HG02642 (cell line): ENCODE measurements at regions not wholly inside any gene's neighbourhood (a gene's known extent, or its start where the extent isn't known, plus 50 kb on each side); places are given as distances from the start of the nearest gene placed in this dataset.

ENCODE experiments used
- ATAC-seq: cut with Tn5 transposase; IDR thresholded peaks from one replicate; pipeline ENCODE4 v1.9.1; 2021; ENCODE audit warnings: mild to moderate bottlenecking; ENCODE audit not compliant: unreplicated experiment, poor library complexity

- ATAC-seq, result no peak
These were observed 214.2 kb downstream of the ELAVL2 start for GRCh38 chr9:23611869-23612268.

DNA sequence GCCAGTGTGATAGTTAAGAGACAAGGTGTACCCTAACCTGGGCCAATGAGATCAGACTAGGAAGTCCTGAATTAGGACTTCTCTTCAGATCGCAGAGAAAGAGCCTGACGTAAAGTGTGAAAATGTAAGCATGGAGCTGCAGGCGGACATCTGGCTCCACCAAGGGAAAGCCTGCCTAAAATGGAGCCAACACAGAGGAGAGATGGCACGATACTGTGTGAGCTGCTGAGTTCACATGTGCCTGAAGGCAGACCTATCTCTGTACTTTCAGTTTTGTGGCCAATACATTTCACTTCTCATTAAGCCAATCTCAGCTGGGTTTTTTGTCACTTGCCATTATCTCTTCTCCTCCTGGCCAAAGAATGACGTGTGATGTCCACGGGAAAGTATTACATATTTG is 210.5 kb downstream of the ELAVL2 start:
- ATAC-seq, result no peak

DNA sequence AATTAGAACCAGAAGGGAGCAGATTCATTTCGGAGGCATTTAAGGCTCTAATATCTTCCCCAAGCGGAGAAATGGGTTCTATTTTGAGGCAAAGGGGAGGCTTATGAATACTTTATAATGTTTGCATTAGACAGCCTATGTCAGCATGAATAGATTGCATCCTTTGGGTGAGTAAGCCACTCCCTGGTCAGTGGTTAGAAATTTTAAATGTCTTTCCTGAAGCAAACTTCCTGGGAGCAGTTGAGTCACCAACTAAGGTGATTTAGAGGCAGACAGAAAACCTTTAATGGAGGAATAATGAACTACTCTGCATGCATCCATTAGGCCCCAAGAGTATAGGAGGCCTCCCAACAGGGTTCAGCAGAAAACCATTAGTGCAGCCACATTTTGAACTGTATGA is 204.9 kb downstream of the ELAVL2 start:
- no peak for ATAC-seq

DNA sequence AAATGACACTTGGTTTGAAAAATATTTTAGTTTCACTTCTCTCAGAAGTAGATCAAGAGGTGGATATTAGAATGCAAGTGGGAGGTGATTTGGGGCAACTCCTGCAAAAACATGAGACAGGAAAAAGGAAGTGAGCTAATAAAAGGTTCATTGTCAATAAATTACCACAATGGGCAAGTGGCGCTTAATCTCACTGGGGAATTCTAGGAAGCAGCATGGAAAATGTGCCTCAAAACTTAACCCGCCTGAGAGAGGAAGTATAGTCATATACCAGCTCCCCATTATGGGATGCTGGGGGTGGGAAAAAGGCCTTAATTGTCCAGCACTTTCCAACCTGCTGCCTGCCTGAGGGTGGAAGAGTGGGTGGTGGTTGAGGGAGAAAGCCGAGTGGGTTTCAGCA is 204.1 kb downstream of the ELAVL2 start:
- no peak for ATAC-seq

DNA sequence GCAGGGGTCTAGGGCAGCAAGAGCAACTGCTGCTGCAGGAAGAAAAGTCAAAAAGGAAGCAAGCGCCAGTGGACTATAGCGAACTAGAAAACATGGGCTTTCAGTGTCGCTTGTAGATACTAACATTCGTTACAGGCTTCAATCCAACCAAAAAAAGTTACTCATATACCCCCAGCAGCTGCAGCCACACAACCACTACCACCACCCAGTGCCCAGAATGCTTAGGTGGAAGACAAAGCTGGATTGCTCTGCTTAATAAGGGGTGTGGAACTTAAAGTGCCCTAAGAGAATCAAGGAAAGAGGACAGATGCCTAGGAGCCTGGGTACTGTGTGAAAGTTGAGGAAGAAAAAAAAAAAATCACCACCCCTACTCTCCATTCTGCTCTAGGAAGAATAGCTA is 203.6 kb downstream of the ELAVL2 start:
- ATAC-seq, result no peak

DNA sequence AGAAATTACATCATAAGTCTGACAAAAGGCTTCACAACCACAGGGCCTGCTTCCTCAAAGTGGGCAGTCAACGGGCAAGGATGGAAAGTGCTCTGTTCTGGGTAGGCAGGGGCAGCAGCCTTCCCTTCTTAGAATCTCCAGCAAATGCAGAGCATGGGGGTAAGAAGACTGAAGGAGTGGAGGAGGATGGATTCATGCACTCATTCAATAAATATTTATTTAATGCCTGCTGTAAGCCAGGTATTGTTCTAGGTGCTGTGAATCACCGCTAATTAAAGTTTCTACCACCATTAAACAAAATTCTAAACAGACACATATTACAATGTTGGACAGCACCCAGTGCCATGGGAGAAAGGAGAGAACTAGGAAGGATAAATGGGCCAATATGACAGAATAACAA is 195.6 kb downstream of the ELAVL2 start:
- ATAC-seq, result no peak

DNA sequence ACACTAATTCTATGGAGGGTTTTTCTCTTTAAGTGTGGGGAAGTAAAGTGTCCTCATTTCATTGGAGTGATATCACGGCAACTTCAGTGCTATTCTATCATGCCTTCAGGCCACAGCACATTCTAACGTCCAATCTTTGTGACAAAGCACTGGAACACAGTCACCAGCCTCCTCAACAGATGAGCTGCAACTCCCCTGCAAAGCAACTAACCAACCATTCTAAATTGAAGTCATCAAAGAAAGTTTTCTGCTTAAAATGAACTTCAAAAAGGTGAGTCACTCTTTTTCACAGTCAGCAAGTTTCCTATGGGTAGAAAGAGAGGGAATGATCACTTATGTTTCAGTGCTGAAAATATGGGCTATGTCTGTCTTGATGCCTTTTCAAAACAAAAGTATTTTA is 190.8 kb downstream of the ELAVL2 start:
- no peak for ATAC-seq

- no peak for ATAC-seq
These were observed 189.8 kb downstream of the ELAVL2 start for GRCh38 chr9:23636199-23636598.

DNA sequence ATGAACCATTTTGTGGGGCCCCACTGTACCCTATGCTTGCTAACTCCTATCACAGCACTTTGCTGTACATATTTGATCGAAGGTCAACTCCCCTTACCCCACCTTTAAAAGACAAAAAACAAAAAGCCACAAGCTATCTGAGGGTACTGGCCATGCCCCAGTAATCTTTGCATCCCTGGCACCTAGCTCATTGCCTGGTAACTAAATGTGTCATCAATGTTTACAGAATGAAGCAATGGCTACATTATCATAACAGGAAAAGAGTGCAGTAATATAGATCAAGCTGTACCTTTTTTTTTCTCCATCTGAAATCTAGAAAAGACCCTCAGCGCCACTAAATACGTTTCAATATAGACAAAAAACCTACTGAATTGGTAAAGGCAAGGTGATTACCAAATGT is 188.0 kb downstream of the ELAVL2 start:
- ATAC-seq, result no peak

DNA sequence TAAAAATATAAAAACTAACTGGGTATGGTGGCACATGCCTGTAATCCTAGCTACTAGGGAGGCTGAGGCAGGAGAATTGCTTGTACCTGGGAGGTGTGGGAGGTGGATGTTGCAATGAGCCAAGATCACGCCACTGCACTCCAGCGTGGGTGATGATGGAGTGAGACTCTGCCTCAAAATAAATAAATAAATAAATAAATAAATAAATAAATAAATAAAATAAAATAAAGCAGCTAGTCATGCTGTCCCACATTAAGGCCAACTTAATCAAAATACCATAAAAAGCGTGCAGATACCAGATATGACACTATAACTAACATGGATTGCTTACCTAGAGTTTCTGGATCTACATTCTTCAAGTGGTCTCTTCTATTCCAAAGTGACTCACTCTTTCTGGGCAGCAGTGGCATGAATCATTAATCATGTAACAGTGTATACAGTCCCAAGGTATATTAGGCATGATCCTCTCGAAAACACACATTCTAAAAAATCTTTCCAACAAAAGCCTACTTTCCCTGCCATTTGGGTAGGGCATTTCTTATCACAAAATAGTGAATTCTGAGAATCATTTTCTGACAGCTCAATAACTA is 187.1 kb downstream of the ELAVL2 start:
- ATAC-seq, result no peak
